Activated CD4-positive, alpha-beta T cell treated with anti-CD3 and anti-CD28 coated beads, Interleukin-2, amount 50 U/mL, for 48 hours (primary cell): ENCODE measurements at regions not wholly inside any gene's neighbourhood (a gene's known extent, or its start where the extent isn't known, plus 50 kb on each side); places are given as distances from the start of the nearest gene placed in this dataset.

Source experiments
- DNase-seq, 2 experiments: peaks; one replicate each; pipeline ENCODE4 v3.0.0-alpha.2; 2020

DNA sequence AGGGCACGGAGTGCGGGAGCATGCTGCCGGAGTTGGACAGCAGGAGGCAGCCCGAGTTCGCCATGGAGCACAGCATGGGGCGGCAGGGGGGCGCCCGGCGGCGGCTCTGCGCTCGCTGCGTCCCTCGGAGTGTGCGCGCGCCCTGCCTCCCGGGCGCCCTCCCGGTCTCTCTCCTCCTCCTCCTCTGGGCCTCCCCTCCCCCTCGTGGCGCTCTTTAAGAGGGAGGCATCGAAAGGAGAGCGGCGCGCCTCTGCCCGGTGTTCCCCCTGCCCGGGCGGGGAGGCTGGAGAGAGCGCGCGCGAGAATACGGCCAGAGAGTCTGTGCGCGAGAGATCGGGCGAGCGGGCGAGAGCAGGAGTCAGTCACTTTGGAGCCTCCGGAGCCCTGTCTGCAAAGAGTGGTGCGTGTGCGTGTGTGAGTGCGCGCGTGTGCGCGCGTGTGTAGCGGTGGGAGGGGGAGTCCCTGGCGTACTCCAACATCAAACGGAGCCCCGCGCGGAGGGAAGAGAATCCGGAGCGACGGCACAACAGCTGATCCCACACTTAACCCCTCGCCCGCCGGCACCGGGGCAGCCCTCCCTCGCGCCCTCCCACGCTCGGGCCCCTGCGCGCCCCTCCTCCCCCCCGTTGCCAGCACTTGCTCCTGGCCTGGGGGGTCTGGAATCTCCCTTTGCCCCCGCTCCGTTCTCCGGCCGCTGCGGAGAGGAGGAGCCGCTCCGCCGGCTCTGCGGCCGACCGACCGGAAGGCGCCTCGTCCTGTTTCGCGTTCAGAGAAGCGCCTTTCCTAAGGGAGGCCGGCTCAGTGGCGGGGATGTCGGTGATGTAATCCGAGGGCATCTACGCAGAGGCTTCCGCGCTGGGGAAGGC is 108.9 kb downstream of the ENGASE start:
- DNase-seq, result peak in 1 of 2 experiments; percentile 8

DNA sequence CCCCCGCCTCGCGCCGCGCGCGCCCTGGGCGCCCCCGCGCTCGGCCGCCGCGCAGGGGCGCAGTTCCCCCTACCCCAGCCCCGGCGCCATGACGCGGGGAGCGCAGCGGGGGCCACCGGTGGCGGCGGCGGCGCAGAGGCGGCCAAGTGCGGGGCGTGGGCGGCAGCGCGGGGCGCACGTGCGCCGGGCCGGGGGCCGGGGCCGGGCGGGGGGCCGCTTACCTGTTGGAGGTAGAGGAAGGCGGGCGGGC is 108.3 kb downstream of the ENGASE start:
- DNase-seq, result no peak

DNA sequence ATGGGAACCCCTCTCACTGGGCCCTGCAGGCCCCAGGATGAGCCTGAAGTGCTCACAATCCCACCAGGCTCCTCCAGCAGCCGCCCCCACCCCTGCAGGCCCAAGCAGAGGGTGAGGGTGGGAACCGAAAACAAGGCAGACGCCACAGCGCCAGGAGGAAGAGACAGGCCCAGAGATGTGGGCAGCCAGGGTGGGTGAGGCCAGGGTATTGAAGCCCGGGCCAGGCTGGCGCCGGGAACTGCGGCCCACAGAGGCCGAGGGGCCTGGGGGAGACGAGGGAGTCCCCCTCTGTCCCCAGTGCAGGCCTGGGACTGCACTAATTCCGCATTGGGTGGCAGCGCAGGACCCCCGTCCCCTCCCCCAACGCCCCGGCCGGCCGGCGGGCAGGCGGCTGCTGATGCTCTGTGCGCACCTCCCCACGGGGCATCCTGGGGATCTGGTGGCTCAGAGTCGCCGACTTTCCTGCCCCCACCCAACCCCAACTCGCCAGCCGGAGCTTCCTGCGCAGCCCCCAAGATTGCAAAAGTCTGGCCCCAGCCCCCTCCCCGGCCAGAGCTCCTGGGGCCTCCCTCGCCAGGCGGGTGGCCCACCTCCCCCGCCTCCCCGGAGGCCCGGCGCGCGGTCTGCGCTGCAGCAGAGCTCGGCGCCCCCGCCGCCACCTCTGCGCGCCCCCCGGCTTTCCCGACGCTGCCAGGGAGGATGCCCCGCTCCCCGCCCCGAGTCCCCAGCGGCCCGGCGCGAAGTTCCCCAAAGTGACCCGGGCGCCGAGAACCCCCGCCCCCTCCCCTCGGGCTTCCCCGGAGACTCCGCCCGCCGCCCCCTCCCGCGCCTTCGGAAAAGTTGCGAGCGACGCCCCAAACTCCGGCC is 107.8 kb downstream of the ENGASE start:
- DNase-seq, result no peak

- no peak for DNase-seq
Measured at GRCh38 chr17:79180358-79181005, 105.9 kb downstream of the ENGASE start.

- DNase-seq, result no peak
Measured at GRCh38 chr17:79179334-79179733, 104.7 kb downstream of the ENGASE start.

DNA sequence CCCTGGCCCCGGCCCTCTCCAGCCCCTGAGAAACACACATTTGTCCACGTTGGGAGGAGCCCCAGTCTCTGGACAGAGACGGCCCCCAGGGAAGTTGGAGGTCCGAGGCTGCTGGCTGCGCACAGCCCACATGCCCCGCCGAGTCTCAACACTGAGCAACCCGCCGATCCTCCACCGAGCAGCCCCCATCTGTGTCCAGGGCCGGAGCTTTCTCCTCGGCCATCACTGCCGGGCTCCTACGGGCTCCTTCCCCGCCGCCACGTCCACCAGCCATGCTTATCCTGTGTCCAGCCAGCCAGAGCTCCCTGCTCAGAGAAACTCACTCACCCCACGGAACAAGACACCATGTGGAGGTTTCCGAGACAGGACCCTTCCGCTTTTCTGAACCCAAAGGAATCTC is 103.3 kb downstream of the ENGASE start:
- DNase-seq, result no peak

- DNase-seq, result no peak
Measured at GRCh38 chr17:79176792-79177601, 102.4 kb downstream of the ENGASE start.

DNA sequence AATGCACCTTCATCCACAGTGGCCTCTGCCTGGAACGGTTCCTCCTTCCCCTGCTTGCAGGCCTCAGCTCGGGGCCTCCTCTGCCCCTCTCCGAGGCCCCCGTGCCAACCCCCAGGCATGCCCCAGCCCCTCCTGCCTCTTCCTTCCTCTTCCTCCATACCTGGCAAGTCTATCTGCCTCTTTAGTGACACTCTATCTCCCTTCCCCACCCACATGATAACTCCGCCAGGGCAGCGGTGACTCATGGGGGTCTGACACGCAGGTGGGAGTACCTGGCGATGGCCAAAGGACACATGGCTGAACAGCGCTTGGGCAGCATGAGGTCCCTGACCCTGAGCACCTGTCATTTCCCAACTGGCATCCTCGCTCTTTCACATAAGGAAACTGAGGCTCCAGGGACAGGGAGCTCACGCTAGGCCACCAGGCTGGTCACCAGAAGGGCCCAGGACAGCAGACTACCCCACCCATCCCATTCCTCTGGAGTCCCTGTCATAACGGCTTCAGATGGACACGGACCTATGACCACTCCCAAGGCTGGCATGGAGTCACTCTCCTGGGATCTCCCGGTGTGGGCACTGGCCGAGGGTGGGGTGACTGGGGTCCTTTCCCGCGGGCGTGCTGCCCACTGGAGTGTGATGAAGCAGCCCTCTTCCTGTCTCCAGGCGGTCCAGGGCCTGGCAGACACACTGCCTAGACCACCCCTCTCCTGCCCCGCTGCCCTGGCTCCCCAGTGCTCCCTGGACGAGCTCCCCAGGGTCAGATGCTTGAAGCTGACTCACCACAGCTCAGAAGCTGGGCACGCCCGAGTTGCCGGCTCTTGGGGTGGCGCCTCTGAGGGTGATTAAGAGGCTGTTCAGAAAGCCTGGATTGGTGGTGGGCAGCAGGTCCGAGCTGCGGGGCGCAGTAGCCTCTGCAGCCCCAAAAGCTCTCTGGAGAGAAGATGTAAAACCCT is 100.6 kb downstream of the ENGASE start:
- no peak for DNase-seq

DNA sequence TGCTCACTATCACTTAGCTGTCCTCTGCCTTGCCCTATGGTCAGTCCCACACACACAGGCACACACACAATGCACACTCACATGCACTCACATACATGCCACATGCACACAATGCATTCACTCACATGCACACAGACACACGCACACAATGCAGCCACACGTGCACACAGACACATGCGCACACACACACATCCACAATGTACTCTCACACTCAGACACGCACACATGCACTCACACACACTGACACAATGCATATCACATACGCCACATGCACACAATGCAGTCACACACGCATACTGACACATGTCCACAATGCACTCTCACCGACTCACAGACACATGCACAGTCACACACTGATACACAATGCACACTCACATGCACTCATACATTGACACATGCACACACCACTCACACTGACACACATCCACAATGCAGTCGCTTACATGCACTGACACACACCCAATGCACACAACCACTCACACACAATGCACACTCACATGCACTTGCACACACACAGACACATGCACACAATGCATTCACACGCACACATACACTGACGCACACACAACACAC is 99.7 kb downstream of the ENGASE start:
- no peak for DNase-seq

GRCh38 chr17:79171188-79171587 is 96.6 kb downstream of the ENGASE start:
- no peak for DNase-seq

DNA sequence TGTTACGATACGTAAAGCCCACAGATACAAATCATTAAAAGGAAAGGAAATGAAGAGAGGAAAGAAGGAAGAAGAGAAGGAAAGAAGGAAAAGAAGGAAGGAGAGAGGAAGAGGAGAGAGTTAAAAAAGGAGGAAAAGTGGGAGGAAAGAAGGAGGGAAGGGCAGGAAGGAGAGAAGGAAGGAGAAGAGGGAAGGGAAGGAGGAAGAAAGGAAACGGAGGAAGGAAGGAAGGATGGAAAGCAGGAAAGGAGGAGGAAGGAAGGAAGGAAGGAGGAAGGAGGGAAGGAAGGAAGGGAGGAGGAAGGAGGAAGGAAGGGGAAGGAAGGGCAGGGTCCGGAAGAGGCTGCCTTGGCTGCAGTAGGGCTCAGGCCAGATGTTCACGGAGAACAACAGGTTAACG is 95.2 kb downstream of the ENGASE start:
- DNase-seq, result no peak

DNA sequence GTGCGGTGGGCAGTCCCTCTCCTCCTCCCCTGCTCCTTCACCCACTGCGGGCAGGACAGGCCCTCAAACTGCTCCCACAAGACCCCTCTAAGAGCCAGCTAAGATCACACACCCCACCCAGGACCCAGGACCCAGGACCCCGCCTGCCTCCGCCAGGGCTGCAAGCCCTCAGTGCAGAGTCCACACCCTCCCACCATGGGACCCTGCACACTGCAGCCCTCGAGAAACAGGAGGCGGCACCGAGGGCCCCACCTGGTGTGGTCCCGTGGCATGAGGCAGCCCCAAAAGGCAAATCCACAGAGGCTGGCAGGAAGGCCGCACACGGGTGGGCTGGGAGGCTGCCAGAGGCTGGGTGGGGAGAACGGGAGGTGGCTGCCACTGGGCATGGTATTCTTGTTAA is 94.7 kb downstream of the ENGASE start:
- no peak for DNase-seq

GRCh38 chr17:79168486-79169055 is 93.9 kb downstream of the ENGASE start:
- DNase-seq, result no peak

DNA sequence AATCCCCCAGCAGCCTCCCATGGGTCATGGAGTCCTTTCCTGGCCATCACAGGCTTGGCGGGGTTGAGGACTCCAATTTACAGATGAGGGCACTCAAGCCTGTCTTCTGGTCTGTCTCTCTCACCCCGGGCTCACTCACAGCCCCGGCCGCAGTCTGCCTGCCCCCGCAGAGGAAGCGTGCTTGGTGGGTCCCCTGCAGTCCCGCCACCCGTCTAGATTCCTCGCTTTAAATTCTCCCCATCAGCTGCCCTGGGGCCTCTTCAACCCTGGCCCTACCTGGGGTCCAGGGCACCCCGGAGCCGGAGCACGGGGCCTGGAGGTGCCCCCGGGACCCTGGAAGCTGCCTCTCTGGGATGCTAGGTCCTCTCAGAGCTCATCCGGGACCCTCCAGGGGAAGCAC is 92.9 kb downstream of the ENGASE start:
- no peak for DNase-seq

- no peak for DNase-seq
Measured at GRCh38 chr17:79165756-79166473, 91.3 kb downstream of the ENGASE start.

- no peak for DNase-seq
Measured at GRCh38 chr17:79164913-79165695, 90.5 kb downstream of the ENGASE start.

DNA sequence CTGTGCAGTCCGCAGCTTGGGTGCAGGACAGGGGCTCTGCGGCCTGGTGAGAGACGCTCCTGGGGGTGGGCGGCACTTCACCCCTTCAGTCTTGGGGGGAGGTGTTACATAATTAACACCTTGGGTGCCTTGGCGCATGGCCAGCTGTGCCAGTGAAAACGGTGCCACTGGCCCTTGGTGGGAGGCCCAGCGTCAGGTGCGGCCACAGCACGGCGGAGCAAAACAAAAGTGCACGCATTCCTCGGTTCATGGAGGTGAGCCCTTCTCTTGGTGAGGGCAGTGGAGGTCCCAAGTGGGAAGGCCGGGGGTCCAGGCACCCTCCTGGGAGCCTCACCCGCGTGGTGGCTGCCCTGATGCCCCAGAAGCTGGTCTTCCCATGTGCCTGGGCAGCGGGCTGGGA is 89.8 kb downstream of the ENGASE start:
- DNase-seq, result no peak

- DNase-seq, result no peak
Measured at GRCh38 chr17:79163071-79163470, 88.4 kb downstream of the ENGASE start.
